ENCODE measurements at regions not wholly inside any gene's neighbourhood (a gene's known extent, or its start where the extent isn't known, plus 50 kb on each side); places are given as distances from the start of the nearest gene placed in this dataset.
A peak's percentile ranks its signal among the peaks of the same experiment; 100 is the strongest.

GRCh38 chr6:154885214-154885613, 109.9 kb upstream of the TIAM2 start:
- Histone ChIP-seq H3K27ac (ENCODE audit: low read depth, low read length) (no peak overlapping the region), H3K9ac (ENCODE audit: low read depth in 1 of 2, low read length in 2 of 2) (no peak overlapping the region), H3K4me3 (ENCODE audit: low read depth in 1 of 2, low read length in 2 of 2) (no peak overlapping the region), H3K36me3 (ENCODE audit: control insufficient read depth in 1 of 2, insufficient read depth in 2 of 2, low read length in 2 of 2) (peaks cover 3 to 4% of the 10 kb centered on the region in 2 donors), H3K27me3 (ENCODE audit: control insufficient read depth in 1 of 2, insufficient read depth in 2 of 2, low read length in 2 of 2) (no peaks in the 10 kb centered on the region), H3K9me3 (ENCODE audit: control insufficient read depth in 1 of 2, low read length in 2 of 2) (no peaks in the 10 kb centered on the region), H3K4me1 (ENCODE audit: control insufficient read depth in 1 of 2, insufficient read depth in 2 of 2, low read length in 2 of 2) (no peaks in the 10 kb centered on the region)

- peaks cover 3 to 4% of the 10 kb centered on the region in 2 donors for H3K36me3 ChIP-seq (ENCODE audit: control insufficient read depth in 1 of 2, insufficient read depth in 2 of 2, low read length in 2 of 2)
- no peaks in the 10 kb centered on the region for H3K9me3 ChIP-seq (ENCODE audit: control insufficient read depth in 1 of 2, low read length in 2 of 2)
- H3K4me1 ChIP-seq (ENCODE audit: control insufficient read depth in 1 of 2, insufficient read depth in 2 of 2, low read length in 2 of 2) = no peaks in the 10 kb centered on the region
- H3K9ac ChIP-seq (ENCODE audit: low read depth in 1 of 2, low read length in 2 of 2) = no peak overlapping the region
- no peak overlapping the region for H3K27ac ChIP-seq (ENCODE audit: low read depth, low read length)
- H3K4me3 ChIP-seq (ENCODE audit: low read depth in 1 of 2, low read length in 2 of 2) = no peak overlapping the region
- no peaks in the 10 kb centered on the region for H3K27me3 ChIP-seq (ENCODE audit: control insufficient read depth in 1 of 2, insufficient read depth in 2 of 2, low read length in 2 of 2)
Measured at GRCh38 chr6:154886016-154886415, 109.1 kb upstream of the TIAM2 start.

- H3K9me3 ChIP-seq (ENCODE audit: control insufficient read depth in 1 of 2, low read length in 2 of 2) = no peaks in the 10 kb centered on the region
- H3K27me3 ChIP-seq (ENCODE audit: control insufficient read depth in 1 of 2, insufficient read depth in 2 of 2, low read length in 2 of 2) = no peaks in the 10 kb centered on the region
- H3K4me1 ChIP-seq (ENCODE audit: control insufficient read depth in 1 of 2, insufficient read depth in 2 of 2, low read length in 2 of 2) = no peaks in the 10 kb centered on the region
- H3K36me3 ChIP-seq (ENCODE audit: control insufficient read depth in 1 of 2, insufficient read depth in 2 of 2, low read length in 2 of 2) = peaks cover 3 to 4% of the 10 kb centered on the region in 2 donors
- H3K9ac ChIP-seq (ENCODE audit: low read depth in 1 of 2, low read length in 2 of 2) = no peak overlapping the region
- no peak overlapping the region for H3K4me3 ChIP-seq (ENCODE audit: low read depth in 1 of 2, low read length in 2 of 2)
- H3K27ac ChIP-seq (ENCODE audit: low read depth, low read length) = no peak overlapping the region
Measured at GRCh38 chr6:154886471-154886870, 108.6 kb upstream of the TIAM2 start.

GRCh38 chr6:154887051-154887450, 108.1 kb upstream of the TIAM2 start:
- Histone ChIP-seq H3K36me3 (ENCODE audit: control insufficient read depth in 1 of 2, insufficient read depth in 2 of 2, low read length in 2 of 2) (peaks cover 3 to 4% of the 10 kb centered on the region in 2 donors), H3K4me3 (ENCODE audit: low read depth in 1 of 2, low read length in 2 of 2) (no peak overlapping the region)

GRCh38 chr6:154888421-154889295, 106.5 kb upstream of the TIAM2 start:
- Histone ChIP-seq H3K4me1 (ENCODE audit: control insufficient read depth in 1 of 2, insufficient read depth in 2 of 2, low read length in 2 of 2) (peaks cover 8 to 12% of the 10 kb centered on the region in 2 donors), H3K4me3 (ENCODE audit: low read depth in 1 of 2, low read length in 2 of 2) (no peak overlapping the region), H3K36me3 (ENCODE audit: control insufficient read depth in 1 of 2, insufficient read depth in 2 of 2, low read length in 2 of 2) (peaks cover 0 to 3% of the 10 kb centered on the region in 2 donors), H3K27me3 (ENCODE audit: control insufficient read depth in 1 of 2, insufficient read depth in 2 of 2, low read length in 2 of 2) (no peaks in the 10 kb centered on the region), H3K27ac (ENCODE audit: low read depth, low read length) (no peak overlapping the region), H3K9me3 (ENCODE audit: control insufficient read depth in 1 of 2, low read length in 2 of 2) (no peaks in the 10 kb centered on the region), H3K9ac (ENCODE audit: low read depth in 1 of 2, low read length in 2 of 2) (no peak overlapping the region)

More at GRCh38 chr6:154887051-154887450, 108.1 kb upstream of the TIAM2 start:
- H3K27me3 ChIP-seq (ENCODE audit: control insufficient read depth in 1 of 2, insufficient read depth in 2 of 2, low read length in 2 of 2) = no peaks in the 10 kb centered on the region
- peaks cover 0 to 2% of the 10 kb centered on the region in 2 donors for H3K4me1 ChIP-seq (ENCODE audit: control insufficient read depth in 1 of 2, insufficient read depth in 2 of 2, low read length in 2 of 2)
- no peaks in the 10 kb centered on the region for H3K9me3 ChIP-seq (ENCODE audit: control insufficient read depth in 1 of 2, low read length in 2 of 2)
- H3K27ac ChIP-seq (ENCODE audit: low read depth, low read length) = no peak overlapping the region
- no peak overlapping the region for H3K9ac ChIP-seq (ENCODE audit: low read depth in 1 of 2, low read length in 2 of 2)

GRCh38 chr6:154890874-154891273, 104.2 kb upstream of the TIAM2 start:
- H3K36me3 ChIP-seq (ENCODE audit: control insufficient read depth in 1 of 2, insufficient read depth in 2 of 2, low read length in 2 of 2) = no peaks in the 10 kb centered on the region
- no peaks in the 10 kb centered on the region for H3K9me3 ChIP-seq (ENCODE audit: control insufficient read depth in 1 of 2, low read length in 2 of 2)
- H3K4me3 ChIP-seq (ENCODE audit: low read depth in 1 of 2, low read length in 2 of 2) = no peak overlapping the region
- H3K4me1 ChIP-seq (ENCODE audit: control insufficient read depth in 1 of 2, insufficient read depth in 2 of 2, low read length in 2 of 2) = peaks cover 8 to 12% of the 10 kb centered on the region in 2 donors
- H3K9ac ChIP-seq (ENCODE audit: low read depth in 1 of 2, low read length in 2 of 2) = no peak overlapping the region
- H3K27me3 ChIP-seq (ENCODE audit: control insufficient read depth in 1 of 2, insufficient read depth in 2 of 2, low read length in 2 of 2) = no peaks in the 10 kb centered on the region
- no peak overlapping the region for H3K27ac ChIP-seq (ENCODE audit: low read depth, low read length)

GRCh38 chr6:154891901-154892300, 103.2 kb upstream of the TIAM2 start:
- no peaks in the 10 kb centered on the region for H3K9me3 ChIP-seq (ENCODE audit: control insufficient read depth in 1 of 2, low read length in 2 of 2)
- H3K4me3 ChIP-seq (ENCODE audit: low read depth in 1 of 2, low read length in 2 of 2) = no peak overlapping the region
- no peak overlapping the region for H3K9ac ChIP-seq (ENCODE audit: low read depth in 1 of 2, low read length in 2 of 2)
- no peaks in the 10 kb centered on the region for H3K27me3 ChIP-seq (ENCODE audit: control insufficient read depth in 1 of 2, insufficient read depth in 2 of 2, low read length in 2 of 2)
- peaks cover 0 to 3% of the 10 kb centered on the region in 2 donors for H3K36me3 ChIP-seq (ENCODE audit: control insufficient read depth in 1 of 2, insufficient read depth in 2 of 2, low read length in 2 of 2)
- H3K4me1 ChIP-seq (ENCODE audit: control insufficient read depth in 1 of 2, insufficient read depth in 2 of 2, low read length in 2 of 2) = peaks cover 8 to 12% of the 10 kb centered on the region in 2 donors
- peak overlapping the region; percentile 33 for H3K27ac ChIP-seq (ENCODE audit: low read depth, low read length)

- Histone ChIP-seq H3K36me3 (ENCODE audit: control insufficient read depth in 1 of 2, insufficient read depth in 2 of 2, low read length in 2 of 2) (peaks cover 0 to 3% of the 10 kb centered on the region in 2 donors), H3K27me3 (ENCODE audit: control insufficient read depth in 1 of 2, insufficient read depth in 2 of 2, low read length in 2 of 2) (no peaks in the 10 kb centered on the region), H3K9ac (ENCODE audit: low read depth in 1 of 2, low read length in 2 of 2) (no peak overlapping the region), H3K9me3 (ENCODE audit: control insufficient read depth in 1 of 2, low read length in 2 of 2) (no peaks in the 10 kb centered on the region), H3K27ac (ENCODE audit: low read depth, low read length) (no peak overlapping the region), H3K4me3 (ENCODE audit: low read depth in 1 of 2, low read length in 2 of 2) (no peak overlapping the region), H3K4me1 (ENCODE audit: control insufficient read depth in 1 of 2, insufficient read depth in 2 of 2, low read length in 2 of 2) (peaks cover 8 to 12% of the 10 kb centered on the region in 2 donors)
Measured at GRCh38 chr6:154893917-154894316, 101.2 kb upstream of the TIAM2 start.

GRCh38 chr6:154894902-154895301, 100.2 kb upstream of the TIAM2 start:
- peaks cover under 1 to 3% of the 10 kb centered on the region in 2 donors for H3K36me3 ChIP-seq (ENCODE audit: control insufficient read depth in 1 of 2, insufficient read depth in 2 of 2, low read length in 2 of 2)
- no peak overlapping the region for H3K27ac ChIP-seq (ENCODE audit: low read depth, low read length)
- H3K27me3 ChIP-seq (ENCODE audit: control insufficient read depth in 1 of 2, insufficient read depth in 2 of 2, low read length in 2 of 2) = no peaks in the 10 kb centered on the region
- H3K9me3 ChIP-seq (ENCODE audit: control insufficient read depth in 1 of 2, low read length in 2 of 2) = no peaks in the 10 kb centered on the region
- peaks cover 8 to 12% of the 10 kb centered on the region in 2 donors for H3K4me1 ChIP-seq (ENCODE audit: control insufficient read depth in 1 of 2, insufficient read depth in 2 of 2, low read length in 2 of 2)
- no peak overlapping the region for H3K9ac ChIP-seq (ENCODE audit: low read depth in 1 of 2, low read length in 2 of 2)
- no peak overlapping the region for H3K4me3 ChIP-seq (ENCODE audit: low read depth in 1 of 2, low read length in 2 of 2)

GRCh38 chr6:154895841-154896240, 99.3 kb upstream of the TIAM2 start:
- H3K4me3 ChIP-seq (ENCODE audit: low read depth in 1 of 2, low read length in 2 of 2) = no peak overlapping the region
- H3K36me3 ChIP-seq (ENCODE audit: control insufficient read depth in 1 of 2, insufficient read depth in 2 of 2, low read length in 2 of 2) = peaks cover 3% of the 10 kb centered on the region in 2 donors
- no peaks in the 10 kb centered on the region for H3K9me3 ChIP-seq (ENCODE audit: control insufficient read depth in 1 of 2, low read length in 2 of 2)
- H3K4me1 ChIP-seq (ENCODE audit: control insufficient read depth in 1 of 2, insufficient read depth in 2 of 2, low read length in 2 of 2) = peaks cover 8 to 12% of the 10 kb centered on the region in 2 donors
- no peak overlapping the region for H3K27ac ChIP-seq (ENCODE audit: low read depth, low read length)
- no peak overlapping the region for H3K9ac ChIP-seq (ENCODE audit: low read depth in 1 of 2, low read length in 2 of 2)
- H3K27me3 ChIP-seq (ENCODE audit: control insufficient read depth in 1 of 2, insufficient read depth in 2 of 2, low read length in 2 of 2) = no peaks in the 10 kb centered on the region

Measured in duodenal mucosa (tissue), 2 donors.